Activated CD4-positive, alpha-beta T cell treated with anti-CD3 and anti-CD28 coated beads for 48 hours (primary cell): ENCODE measurements at regions not wholly inside any gene's neighbourhood (a gene's known extent, or its start where the extent isn't known, plus 50 kb on each side); places are given as distances from the start of the nearest gene placed in this dataset.

Experiments
- DNase-seq: peaks from one replicate; pipeline ENCODE4 v3.0.0-alpha.2; 2020

DNA sequence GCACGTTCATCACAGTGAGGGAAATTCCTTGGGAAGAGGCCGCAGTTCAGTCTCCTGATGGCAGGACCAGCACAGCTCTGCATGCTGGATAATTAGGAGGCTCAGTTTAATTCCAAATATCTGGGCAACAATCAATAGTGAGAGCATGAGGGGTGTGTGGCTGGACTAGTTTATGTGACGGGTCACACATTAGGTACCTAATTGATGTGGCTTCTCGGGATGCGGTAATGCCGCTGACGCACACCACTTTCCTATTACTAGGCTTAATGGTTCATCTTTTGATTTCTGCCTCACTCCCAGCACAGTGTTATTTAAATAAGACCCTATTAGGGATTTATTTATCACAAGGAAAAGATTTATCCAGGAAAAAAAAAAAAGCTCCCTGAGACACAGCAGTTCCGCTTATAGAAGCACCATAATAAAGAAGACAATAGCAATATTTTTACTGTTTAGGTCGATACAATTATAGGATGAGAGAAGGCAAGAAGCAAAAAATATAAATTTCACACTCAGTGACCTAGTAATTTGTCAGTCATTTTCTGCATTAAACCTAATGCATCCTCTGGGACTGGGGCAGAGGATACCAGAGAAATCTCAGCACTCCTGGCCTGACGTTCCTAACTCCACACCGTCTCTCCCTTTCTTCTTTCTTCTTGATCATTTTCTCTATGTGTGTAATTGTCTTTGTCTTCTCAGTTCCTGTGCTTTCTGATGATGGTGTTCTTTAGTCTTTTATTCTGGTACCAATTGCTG, 264.7 kb upstream of the SLC14A2 start:
- DNase-seq: no peak

DNA sequence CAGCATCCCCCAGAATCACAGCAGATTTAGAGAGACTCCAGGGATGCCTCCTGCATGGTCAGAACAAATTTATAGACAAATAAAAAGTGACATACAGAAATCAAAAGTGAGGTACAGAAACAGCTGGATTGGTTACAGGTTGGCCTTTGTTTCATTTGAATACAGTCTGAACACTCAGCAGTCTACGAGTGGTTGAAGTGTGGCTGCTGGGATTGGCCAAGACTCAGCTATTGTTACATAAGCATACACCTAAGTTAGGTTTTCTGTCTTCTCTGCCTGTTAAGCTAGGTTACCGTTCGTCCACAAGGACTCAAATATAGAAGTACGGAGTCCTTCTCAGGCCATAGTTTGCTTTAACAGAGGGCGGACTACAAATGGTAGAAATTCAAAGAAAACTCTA, 262.4 kb upstream of the SLC14A2 start:
- DNase-seq: no peak

DNA sequence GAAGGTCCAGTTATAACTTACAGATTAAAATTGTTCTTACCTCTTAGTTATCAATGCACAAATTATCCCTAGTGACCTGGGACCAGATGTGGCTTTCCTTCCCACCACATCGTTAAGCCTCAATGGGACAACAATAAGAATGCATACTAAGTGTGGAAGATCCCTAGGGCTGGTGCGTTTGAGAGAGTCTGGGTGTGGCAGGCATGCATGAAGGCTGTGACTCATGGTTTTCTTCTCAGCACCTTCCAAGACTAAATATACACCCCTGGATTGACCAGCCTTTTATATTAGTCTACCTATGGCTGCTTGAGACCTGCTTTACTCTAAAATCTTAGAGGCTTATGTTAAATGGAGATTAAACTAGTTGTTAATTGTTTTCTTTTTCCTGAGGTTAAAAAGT, 261.7 kb upstream of the SLC14A2 start:
- no peak for DNase-seq

DNA sequence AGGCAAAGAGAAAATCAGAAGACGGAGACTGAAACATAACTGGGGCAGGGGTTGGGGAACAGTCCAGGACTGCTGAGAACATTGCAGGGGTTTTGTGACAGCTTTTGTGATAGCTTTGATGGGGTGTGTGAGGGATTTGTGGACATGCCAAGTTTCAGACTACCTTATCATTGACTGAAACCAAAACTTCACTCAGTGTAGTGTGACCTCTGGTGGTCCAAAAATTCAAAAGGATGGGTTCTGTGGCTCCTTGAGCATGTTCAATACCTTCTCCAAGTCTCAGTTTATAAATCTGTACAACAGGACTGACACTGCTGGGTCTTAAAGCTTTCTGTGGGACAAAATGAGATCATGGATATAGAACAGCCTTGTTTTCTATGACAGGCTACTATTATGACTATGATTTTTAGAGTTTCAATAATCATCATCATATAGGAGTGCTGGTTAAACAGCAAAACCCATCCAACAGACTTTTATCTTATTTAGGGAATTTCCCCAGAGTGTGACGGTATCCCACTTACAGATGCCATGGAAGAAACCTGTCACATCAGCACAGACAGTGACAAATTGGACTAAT, 259.2 kb upstream of the SLC14A2 start:
- no peak for DNase-seq

DNA sequence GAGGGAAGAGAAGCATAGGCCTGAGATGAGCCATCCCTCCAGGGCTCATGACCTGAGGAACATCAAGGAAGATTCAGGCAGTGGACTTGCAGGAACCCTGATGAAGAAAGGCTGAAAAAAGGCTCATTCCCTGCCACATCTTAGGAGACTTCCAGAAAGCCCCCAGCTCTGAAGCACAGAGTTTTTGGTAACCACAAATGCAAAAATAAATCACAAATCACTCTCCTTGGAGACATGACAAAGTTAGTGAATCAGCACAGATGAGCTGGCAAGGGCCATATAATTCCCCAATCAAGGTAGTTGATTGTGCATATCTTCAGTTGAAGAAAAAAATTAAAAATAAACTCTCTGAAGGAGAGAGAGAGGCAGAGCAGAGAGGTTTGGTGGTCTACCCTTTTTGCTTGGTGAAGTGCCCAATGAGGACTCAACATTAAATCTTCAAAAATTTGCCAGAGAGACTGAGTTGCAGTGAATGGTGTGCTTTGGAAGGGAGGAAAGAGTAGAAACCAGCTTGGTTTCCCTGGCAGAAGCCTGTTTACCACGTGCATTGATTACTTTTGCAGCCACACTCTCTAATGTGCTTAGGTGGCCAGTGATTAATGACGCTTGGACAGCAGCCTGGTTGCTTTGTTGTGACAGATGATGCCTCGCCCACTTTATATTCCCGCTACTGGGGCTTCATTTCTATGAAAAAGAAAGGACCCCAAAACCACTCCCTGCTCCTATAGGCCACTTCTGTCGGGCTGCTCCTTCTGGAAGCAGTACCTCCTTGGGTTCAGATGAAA, 257.4 kb upstream of the SLC14A2 start:
- DNase-seq: no peak

DNA sequence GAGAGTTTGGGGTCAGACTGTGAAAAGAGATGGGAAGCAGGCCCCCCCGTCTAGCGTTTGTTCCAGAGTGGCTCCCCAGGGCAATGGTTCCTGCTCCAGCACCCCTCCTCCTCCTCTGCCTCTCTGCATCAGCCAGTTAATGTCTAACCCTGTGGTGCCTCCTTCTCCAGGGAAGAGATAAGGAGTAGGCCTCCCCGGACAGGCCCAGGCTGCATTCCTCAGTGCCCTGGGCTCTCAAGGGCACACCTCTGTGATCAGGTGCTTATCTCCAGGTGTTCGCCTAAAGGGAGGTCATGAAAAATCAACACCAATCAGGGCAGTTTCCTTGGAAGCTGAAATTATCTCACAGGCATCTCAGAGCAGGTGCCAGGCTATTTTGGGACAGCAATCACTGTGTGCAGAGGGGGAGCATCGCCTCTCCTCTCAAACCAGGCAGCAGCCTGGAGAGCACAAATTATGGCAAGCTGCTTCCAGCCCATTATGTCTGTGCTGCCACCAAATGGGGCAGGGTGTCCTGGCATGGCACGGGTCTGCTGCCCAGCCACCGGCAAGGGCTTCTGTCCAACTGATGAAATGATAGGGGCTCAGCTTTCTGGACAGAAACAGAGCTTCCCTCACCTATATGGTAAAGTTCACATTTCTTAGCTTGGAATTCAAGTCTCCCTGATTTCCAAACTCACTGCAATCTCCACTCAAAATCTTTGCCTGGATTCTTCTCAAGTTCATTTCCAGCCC, 255.8 kb upstream of the SLC14A2 start:
- no peak for DNase-seq

DNA sequence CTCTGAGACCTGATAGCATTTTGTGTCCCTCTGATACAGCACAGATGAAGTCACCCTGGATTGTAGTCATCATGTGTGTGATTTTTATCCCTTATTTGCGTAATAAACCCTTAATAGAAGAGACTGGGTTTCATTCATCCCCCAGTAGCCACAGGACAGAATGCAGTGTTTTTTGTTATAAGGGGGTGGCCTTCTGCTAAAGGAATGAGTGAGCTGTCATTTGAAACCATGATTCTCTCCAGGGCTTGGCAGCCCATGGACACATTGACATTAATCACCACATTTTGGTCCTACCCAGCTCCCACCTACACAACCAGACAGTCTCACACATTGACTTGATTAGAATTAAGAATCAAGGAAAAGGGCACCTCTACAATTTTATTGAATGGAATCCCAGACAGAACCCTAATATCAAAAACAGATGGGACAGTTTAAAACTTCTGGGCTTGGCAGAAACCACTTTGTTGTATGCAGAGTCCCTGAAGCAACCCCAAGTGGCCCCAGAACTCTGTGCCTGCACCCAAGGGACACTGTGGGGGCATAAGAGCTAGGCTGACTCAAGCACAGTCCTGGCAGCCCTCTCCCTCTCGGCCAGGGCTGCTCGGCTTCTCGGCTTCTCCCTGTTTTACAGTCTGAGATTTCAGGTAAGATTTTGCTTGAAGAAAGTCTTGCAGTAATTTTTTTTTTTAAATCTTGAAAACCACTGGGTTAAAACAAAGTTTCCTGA, 254.0 kb upstream of the SLC14A2 start:
- no peak for DNase-seq

DNA sequence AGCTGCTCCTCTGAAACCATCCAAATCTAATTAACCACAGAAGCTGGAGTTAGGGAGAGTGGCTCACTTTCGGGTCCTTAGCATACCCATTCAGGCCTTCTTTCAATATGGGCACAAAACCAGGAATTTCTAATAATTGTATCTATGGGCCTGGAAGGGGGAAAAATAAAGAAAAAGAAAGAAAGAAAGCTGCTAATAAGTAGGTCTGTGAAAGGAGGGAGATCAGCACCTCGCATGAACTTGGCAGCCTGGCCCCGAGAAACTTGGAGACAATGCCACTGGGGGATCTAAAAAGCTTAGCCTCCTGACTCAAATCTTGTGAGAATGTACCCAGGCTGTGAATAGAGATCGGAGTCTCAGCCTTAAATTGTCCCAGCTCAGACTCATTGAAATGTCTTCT, 252.1 kb upstream of the SLC14A2 start:
- no peak for DNase-seq

DNA sequence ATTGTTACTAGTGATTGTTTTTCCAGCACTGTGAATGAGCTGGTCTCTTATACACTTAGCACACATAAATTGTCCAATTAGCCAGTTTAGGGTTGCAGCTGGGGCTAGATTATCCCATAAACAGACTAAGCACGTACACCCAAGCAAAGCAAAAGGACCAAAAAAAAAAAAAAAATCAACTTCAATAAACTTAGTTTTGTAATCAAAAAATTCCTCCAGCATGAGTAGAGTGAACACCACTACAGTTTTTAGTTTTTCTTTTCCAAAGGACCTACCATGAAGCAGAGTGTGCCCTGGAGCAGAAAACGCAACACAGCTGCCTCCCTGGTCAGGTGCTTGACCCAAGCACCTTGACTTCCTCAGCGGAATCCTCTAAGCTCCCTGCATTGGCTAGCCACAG, 249.4 kb upstream of the SLC14A2 start:
- no peak for DNase-seq

DNA sequence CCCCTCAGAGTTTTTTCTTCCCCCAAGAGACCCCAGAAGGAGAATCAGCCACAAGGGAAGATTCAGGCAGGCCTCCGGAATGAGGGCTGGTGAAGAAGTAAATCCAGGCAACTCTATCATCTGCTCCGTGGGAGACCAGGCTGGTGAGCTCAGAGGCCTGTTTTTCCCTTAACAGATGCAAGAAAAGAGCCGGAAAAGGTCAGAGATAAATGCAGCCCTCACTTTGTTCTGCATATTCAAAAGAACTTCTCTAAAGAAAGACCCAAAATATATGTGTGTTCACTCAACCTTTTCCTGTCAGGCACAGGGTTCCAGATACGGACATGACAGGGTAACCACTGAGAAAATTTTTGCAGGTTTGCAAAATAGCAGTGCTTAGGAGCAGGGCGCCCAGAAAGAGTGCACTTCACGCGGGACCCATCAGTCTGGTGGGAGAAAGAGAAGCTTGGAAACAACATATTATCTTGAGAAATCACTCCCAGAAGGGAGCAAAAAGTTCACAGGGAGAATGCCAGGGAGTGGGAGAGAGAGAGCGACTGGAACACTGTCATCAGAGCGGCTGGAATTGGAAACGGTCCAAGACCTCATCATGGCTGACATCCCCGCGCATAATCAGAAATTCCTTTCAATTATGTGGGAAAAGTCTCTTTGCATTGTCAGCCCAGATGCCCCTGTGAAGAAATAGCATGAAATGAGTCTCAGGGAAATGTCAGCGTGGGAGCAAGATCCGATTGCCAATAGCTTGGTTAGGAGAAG, 244.8 kb upstream of the SLC14A2 start:
- no peak for DNase-seq

DNA sequence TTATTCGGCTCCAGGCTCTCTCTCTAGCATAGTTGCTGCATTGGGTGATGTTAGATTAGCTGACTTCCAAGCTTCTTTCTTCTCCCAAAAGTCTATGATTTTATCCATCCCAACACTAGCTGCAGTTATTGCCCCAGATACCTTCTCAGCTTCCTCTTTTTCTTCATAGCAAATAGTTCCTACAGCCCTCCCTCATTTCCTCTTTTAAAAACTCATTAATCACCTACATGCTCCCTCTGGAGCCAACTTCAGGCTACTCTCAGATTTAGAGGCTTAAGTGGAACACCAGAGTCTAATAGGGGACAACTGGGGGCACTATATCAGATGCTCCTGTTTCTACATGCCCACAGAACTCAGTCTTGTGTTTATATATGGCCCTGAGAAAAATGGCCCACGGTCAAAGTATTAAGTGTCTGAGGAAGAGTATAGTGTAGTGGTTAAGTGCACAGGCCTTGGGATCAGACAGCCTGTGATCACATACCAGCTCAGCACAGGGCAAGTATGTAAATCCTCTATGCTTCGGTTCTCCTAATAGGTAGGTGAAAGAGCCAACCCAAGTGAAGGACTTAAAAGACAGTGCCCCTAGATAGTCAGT, 241.9 kb upstream of the SLC14A2 start:
- no peak for DNase-seq

DNA sequence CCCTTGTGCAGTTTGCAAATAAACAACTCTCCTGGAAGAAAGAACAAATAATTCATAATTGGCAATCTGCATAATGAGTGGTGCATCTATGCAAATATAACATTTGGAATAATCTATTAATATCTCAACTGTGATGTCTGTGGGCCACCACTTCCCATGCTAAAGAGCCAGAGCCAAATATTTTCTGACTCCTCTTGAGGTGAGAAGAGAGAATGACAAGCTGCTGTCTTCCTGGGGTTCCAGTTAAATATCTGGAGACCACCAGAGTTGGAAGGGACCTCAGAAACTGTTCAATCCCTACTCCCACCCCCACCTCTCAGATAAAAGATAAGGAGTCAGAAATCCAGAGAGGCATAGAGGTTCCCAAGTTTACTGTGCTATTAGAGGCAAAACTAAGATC, 241.0 kb upstream of the SLC14A2 start:
- DNase-seq: no peak

DNA sequence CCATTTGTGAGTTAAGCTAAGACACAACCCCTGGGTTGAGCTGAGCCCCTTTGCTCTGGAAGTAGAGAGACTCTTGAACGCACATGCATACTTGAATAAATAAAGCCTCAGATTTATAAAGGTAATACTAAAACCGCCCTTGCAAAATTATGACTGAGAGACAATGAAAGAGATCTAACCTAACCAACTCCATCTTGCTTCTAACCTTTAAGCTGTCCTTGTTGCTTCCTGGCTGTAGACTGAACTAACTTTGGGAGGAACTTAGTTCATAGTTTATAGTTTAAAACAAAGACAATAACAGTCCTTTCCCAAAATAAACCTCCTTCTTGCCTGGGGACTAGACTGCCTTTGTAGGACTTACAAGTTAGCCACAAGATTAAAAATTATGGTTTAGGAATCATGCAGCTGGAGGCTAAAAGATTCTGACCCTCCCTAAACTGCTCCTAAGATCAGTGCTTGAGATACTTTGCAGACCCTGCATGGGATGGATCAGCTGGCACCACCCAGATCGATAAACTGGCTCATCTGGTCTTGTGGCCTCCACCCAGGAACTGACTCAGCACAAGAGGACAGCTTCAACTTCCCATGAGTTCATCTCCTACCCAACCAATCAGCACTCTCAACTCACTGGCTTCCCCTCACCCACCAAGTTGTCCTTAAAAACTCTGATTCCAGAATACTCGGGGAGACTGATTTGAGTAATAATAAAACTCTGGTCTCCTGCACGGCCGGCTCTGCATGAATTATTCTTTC, 240.2 kb upstream of the SLC14A2 start:
- no peak for DNase-seq

DNA sequence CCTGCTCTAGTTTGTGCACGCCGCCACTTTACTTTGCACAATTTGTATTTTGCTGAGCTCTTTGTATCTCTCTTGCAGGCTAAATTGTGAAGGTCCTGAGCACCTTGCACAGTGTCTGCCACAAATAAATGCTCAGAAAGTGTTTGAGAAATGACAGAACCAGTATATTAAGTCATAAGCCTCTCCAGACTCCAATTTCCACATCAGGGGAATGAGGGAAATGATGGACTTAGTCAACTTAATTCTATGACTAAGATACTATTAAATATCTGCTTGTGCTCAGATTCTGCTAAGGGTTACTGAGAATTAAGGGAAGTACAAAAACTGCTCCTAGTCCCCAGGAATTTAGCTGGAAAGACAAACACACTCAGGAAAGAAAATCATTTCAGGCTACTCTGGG, 239.1 kb upstream of the SLC14A2 start:
- DNase-seq: no peak

DNA sequence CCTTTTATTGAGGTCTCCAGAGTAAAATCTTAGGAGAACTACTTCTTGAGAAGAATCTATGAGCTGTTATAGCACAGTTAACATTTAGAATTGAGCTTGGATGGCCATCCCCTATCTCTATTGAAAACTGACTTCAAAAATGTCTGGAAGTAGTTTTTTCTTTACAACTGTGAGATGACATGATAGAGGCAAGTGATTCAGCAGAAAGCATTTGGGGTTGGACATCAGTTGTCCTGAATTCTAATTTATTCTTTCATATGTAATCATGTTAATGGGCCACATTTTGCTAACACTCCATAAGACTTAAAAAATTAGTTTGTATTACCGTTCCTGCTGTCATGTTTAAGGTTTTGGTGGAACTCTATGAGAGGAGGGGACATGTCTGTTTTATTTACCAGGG, 237.0 kb upstream of the SLC14A2 start:
- no peak for DNase-seq

DNA sequence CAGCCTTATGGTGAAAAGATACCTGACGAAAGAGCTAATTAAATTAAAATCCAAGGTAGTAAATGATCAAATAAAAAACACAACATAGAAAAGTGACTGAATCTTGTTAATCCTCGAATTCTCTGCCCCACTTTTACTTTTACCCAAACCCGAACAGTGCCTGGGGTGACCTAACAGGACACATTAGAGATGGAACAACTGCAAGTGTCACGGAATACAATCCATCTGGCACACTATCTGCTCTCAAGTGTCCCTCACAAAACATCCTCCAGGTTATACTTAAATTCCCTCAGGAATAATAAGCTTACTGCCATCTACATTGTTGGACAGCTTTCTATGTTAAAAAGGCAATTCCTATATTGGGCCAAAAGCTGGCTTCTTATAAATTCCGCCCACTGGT, 236.3 kb upstream of the SLC14A2 start:
- DNase-seq: no peak

DNA sequence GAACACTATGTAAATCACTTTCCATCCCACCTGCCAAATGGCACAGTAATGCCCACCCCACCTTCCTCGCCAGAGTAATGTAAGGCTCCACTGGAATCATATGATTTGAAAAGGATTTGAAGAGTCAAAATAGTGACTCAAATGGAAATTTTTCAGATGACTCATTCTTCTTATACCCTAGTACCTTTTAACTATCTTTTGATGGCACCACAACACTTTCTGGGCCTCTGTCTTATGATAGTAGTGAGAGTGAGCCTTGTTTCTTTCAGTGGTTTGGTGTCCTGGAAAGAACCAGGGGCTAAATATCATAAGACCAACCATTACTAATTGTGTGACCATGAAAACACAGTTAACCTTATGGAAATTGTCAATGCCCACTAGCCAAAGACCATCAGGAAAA, 235.4 kb upstream of the SLC14A2 start:
- no peak for DNase-seq

DNA sequence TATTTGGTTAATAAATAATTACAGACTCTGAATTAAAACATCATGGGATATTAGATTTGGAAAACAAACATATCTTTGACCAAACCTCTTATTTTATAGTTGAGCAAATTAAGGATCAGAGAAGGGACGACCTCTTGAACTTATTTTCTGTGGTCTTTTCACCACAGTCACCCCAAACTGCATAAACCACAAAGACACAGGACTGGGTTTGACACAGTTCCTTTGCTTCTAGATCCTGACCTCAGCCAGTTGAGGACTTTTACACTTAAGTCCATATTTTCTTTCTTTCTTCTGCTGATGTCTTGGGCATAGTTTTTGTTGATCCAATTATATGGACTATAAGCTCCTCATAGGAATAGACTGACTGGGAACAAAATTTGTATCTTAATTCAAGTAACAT, 234.0 kb upstream of the SLC14A2 start:
- DNase-seq: no peak

DNA sequence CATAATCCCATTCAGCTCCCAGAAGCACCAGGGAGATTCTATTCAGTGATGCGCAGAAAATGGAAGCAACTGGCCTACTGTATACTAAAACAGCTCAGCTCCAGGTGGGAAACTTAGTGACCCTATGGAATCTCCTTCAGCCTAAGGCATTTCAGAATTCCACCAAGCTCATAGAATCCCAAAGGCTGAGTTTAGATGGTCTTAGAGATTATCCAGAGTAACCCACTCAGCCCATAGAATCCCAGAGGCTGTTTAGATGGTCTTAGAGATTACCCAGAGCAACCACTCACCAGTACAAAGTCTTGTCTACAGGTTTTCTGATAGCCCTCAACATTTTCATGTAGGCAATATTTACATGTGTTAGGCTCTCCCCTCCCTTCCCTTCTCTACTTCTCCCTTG, 232.0 kb upstream of the SLC14A2 start:
- no peak for DNase-seq

DNA sequence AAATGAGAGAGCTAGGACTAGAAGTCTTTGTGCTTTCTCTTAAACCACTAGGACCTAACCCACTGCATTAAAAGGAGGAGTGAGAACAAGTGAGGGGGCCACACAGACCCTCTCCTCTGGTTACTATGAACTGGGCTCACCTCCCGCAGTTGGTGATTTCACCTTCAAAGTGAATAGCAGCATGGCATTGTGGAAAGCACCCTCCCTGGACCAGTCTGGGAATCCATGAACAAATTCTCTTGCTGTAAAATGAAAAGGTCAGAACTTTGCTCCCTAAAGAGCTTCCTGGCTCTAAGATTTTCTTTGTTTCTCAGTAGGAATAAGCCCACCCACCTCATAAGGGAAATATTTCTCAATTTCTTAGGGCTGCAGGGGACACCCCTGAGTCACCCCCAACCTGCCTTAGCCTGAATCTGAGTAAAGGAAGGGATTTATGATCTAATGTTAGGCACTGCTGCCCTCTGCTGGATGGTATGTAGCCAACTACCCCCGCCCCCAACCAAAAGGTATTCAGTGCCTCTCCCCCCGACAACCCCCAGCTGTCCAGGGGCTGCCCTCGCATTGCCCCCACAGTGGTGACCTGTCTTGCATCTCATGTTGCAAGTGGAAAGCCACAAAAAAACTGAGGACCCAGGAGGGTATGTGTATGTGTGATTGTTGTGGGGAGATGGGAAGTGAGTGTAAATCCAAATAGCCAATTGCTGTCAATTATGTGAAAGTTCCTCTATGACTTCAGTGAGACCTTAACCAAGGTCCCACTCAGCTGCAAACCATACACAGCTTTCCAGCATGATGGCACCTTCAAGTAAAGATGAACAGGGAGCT, 230.9 kb upstream of the SLC14A2 start:
- peak; percentile 63 for DNase-seq
